ENCODE measurements at regions not wholly inside any gene's neighbourhood (a gene's known extent, or its start where the extent isn't known, plus 50 kb on each side); places are given as distances from the start of the nearest gene placed in this dataset.

- TF ChIP-seq CTCF (conservative IDR thresholded peaks at IDR 0.05; ENCODE audit: low read depth, low read length): no peak
- no peak overlapping the region for H3K4me3 ChIP-seq (ENCODE audit: low read length)
- DNase-seq (ENCODE audit: low read depth): no peak
Observed at GRCh38 chr2:21356086-21356856, 232.5 kb downstream of the TDRD15 start.

- H3K4me3 ChIP-seq (ENCODE audit: low read length): no peak overlapping the region
- TF ChIP-seq CTCF (conservative IDR thresholded peaks at IDR 0.05; ENCODE audit: low read depth, low read length): no peak
- no peak for DNase-seq (ENCODE audit: low read depth)
Observed at GRCh38 chr2:21356857-21357255, 233.1 kb downstream of the TDRD15 start.

- no peak for TF ChIP-seq CTCF (conservative IDR thresholded peaks at IDR 0.05; ENCODE audit: low read depth, low read length)
- DNase-seq (ENCODE audit: low read depth): no peak
- H3K4me3 ChIP-seq (ENCODE audit: low read length): no peak overlapping the region
Observed at GRCh38 chr2:21358976-21359375, 235.2 kb downstream of the TDRD15 start.

GRCh38 chr2:21361384-21361783 is 237.6 kb downstream of the TDRD15 start:
- DNase-seq (ENCODE audit: low read depth): no peak
- TF ChIP-seq CTCF (conservative IDR thresholded peaks at IDR 0.05; ENCODE audit: low read depth, low read length): no peak
- no peak overlapping the region for H3K4me3 ChIP-seq (ENCODE audit: low read length)

GRCh38 chr2:21361957-21362486 is 238.3 kb downstream of the TDRD15 start:
- no peak for TF ChIP-seq CTCF (conservative IDR thresholded peaks at IDR 0.05; ENCODE audit: low read depth, low read length)
- no peak overlapping the region for H3K4me3 ChIP-seq (ENCODE audit: low read length)
- no peak for DNase-seq (ENCODE audit: low read depth)

GRCh38 chr2:21363364-21363763 is 239.6 kb downstream of the TDRD15 start:
- no peak overlapping the region for H3K4me3 ChIP-seq (ENCODE audit: low read length)
- TF ChIP-seq CTCF (conservative IDR thresholded peaks at IDR 0.05; ENCODE audit: low read depth, low read length): peak; percentile 18
- no peak for DNase-seq (ENCODE audit: low read depth)

GRCh38 chr2:21367421-21367820 is 243.7 kb downstream of the TDRD15 start:
- TF ChIP-seq CTCF (conservative IDR thresholded peaks at IDR 0.05; ENCODE audit: low read depth, low read length): no peak
- DNase-seq (ENCODE audit: low read depth): no peak
- H3K4me3 ChIP-seq (ENCODE audit: low read length): no peak overlapping the region

Data from retinal pigment epithelial cell (primary cell).